IgD-negative memory B cell (primary cell): ENCODE measurements at regions not wholly inside any gene's neighbourhood (a gene's known extent, or its start where the extent isn't known, plus 50 kb on each side); places are given as distances from the start of the nearest gene placed in this dataset.
A peak's percentile ranks its signal among the peaks of the same experiment; 100 is the strongest.
"Not testable (repeated sequence)": the region's sequence is repeated elsewhere in the genome, so short reads cannot be mapped to it uniquely, and the experiment has no call there.

Source experiments
- H3K27ac Mint-ChIP-seq, 3 donors: one replicate each; pipeline ENCODE4 v1.8.0; 2020 to 2022; ENCODE audit warnings: mild to moderate bottlenecking in 3 of 3, mixed read lengths in 3 of 3, moderate library complexity in 1 of 3
- H3K27me3 Mint-ChIP-seq: one replicate; pipeline ENCODE4 v1.8.0; 2021; ENCODE audit warnings: mixed read lengths
- H3K36me3 Mint-ChIP-seq: one replicate; pipeline ENCODE4 v1.8.0; 2020; ENCODE audit warnings: mild to moderate bottlenecking, mixed read lengths
- H3K4me1 Mint-ChIP-seq, 3 donors: one replicate each; pipeline ENCODE4 v1.8.0; 2020 to 2022; ENCODE audit warnings: mixed read lengths in 3 of 3, mild to moderate bottlenecking in 1 of 3
- H3K4me3 Mint-ChIP-seq, 4 donors: one replicate each; pipeline ENCODE4 v1.8.0; 2020 to 2022; ENCODE audit warnings: mild to moderate bottlenecking in 4 of 4, mixed read lengths in 4 of 4, moderate library complexity in 3 of 4
- H3K9me3 Mint-ChIP-seq, 3 donors: one replicate each; pipeline ENCODE4 v1.8.0; 2020 to 2021; ENCODE audit warnings: mixed read lengths in 3 of 3, mild to moderate bottlenecking in 1 of 3

DNA sequence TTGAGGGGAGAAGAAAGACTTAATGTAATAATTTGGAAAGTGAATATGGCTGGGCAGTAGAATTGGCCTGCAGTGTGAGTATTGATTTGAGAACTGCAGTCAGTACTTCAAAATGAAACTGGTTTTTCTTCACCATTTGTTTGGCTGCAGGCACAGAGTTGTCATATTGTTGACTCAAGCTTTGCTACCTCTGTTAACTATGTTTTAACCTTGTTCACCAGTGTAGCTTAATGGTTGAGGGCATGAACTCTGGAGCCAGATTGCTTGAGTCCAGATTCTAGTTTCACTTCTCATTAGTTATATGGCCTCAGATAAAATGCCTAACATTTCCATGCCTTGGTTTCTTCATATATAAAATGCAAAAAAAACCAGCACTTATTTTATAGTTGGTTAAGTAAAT lies 64.1 kb downstream of the CFAP44 start:
- no peak overlapping the region for H3K4me3 Mint-ChIP-seq
- H3K27me3 Mint-ChIP-seq: no peaks in the 10 kb centered on the region
- H3K4me1 Mint-ChIP-seq: no peaks in the 10 kb centered on the region
- no peak overlapping the region for H3K27ac Mint-ChIP-seq
- peaks cover 8% of the 10 kb centered on the region for H3K36me3 Mint-ChIP-seq
- H3K9me3 Mint-ChIP-seq: no peaks in the 10 kb centered on the region

DNA sequence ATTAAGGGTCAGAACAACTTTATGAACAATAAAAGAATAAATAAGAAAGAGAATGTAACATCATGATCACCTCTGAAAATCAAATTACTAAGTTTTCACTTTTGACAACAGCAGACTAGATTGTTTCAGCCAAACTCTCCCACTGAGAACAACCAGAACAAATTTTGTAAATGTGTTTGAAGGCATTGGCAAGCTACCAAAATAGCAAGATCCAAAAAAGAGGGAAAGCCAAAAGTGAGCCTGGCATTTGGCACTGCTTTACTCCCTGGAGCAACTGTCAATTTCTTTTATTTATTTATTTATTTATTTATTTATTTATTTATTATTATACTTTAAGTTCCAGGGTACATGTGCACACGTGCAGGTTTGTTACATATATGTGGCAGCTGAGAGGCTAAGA lies 67.2 kb downstream of the CFAP44 start:
- H3K9me3 Mint-ChIP-seq: peaks cover 0 to 8% (median 1%) of the 10 kb centered on the region in 3 donors
- peaks cover 10% of the 10 kb centered on the region for H3K36me3 Mint-ChIP-seq

GRCh38 chr3:113366800-113367199 lies 74.5 kb downstream of the CFAP44 start:
- peaks cover 12% of the 10 kb centered on the region for H3K36me3 Mint-ChIP-seq

More for the DNA sequence above, 67.2 kb downstream of the CFAP44 start:
- Mint-ChIP-seq H3K4me1 (no peaks in the 10 kb centered on the region), H3K4me3 (no peak overlapping the region), H3K27ac (no peak overlapping the region), H3K27me3 (no peaks in the 10 kb centered on the region)

GRCh38 chr3:113355340-113355739 lies 86.0 kb downstream of the CFAP44 start:
- not testable (repeated sequence) for H3K4me1 Mint-ChIP-seq, H3K27ac Mint-ChIP-seq, H3K4me3 Mint-ChIP-seq, H3K27me3 Mint-ChIP-seq, H3K9me3 Mint-ChIP-seq
- peaks cover 17% of the 10 kb centered on the region for H3K36me3 Mint-ChIP-seq

More at GRCh38 chr3:113366800-113367199, 74.5 kb downstream of the CFAP44 start:
- H3K27ac Mint-ChIP-seq, H3K4me3 Mint-ChIP-seq, H3K4me1 Mint-ChIP-seq, H3K27me3 Mint-ChIP-seq, H3K9me3 Mint-ChIP-seq: not testable (repeated sequence)

GRCh38 chr3:113354307-113354706 lies 87.0 kb downstream of the CFAP44 start:
- Mint-ChIP-seq H3K4me1 (peaks cover 0 to 3% (median 0%) of the 10 kb centered on the region in 3 donors), H3K27ac (no peak overlapping the region), H3K36me3 (peaks cover 17% of the 10 kb centered on the region), H3K4me3 (no peak overlapping the region), H3K27me3 (no peaks in the 10 kb centered on the region), H3K9me3 (no peaks in the 10 kb centered on the region)

DNA sequence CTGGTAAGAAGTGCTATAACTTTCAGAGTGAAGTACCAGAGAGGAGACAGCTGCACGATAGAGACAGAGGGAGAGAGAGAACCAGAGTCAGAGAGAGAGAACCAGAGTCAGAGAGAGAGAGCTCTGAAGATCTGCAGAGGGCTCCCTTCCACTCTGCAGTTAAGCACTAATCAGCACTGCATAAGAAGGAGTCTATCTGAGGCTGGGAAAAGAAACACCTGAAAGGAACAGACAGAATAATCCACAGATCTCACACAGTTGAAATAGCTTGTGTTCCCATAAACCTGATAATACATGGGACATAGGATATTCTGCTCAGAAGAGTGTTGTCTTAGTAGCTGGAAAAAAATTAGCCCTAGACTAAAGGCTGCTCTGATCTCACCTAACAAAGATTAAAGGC lies 87.6 kb downstream of the CFAP44 start:
- Mint-ChIP-seq H3K36me3 (peaks cover 17% of the 10 kb centered on the region), H3K9me3 (no peaks in the 10 kb centered on the region), H3K4me1 (peaks cover 0 to 3% (median 0%) of the 10 kb centered on the region in 3 donors), H3K27ac (no peak overlapping the region), H3K4me3 (no peak overlapping the region), H3K27me3 (no peaks in the 10 kb centered on the region)

DNA sequence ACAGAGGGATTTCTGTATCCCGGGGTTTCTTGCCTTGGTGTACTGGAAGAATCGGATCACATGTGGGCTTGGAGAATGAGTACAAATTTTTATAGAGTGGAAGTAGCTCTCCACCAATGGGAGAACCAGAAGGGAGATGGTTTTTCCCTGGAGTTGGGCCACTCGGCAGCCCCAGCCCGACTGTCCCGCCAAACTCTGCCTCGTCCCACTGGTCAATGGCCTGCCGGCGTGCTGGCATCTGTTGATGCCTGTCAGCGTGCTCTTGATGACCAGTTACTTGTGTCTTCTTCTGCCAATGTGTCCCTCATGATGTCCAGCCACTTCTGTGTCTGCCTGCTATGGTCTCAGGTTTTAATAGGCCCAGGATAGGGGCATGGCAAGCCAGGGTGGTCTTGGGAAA lies 100.5 kb downstream of the CFAP44 start:
- Mint-ChIP-seq H3K9me3 (no peaks in the 10 kb centered on the region), H3K4me3 (no peak overlapping the region), H3K36me3 (peaks cover 3% of the 10 kb centered on the region), H3K4me1 (peaks cover 2 to 5% (median 4%) of the 10 kb centered on the region in 3 donors), H3K27me3 (no peaks in the 10 kb centered on the region), H3K27ac (no peak overlapping the region)

DNA sequence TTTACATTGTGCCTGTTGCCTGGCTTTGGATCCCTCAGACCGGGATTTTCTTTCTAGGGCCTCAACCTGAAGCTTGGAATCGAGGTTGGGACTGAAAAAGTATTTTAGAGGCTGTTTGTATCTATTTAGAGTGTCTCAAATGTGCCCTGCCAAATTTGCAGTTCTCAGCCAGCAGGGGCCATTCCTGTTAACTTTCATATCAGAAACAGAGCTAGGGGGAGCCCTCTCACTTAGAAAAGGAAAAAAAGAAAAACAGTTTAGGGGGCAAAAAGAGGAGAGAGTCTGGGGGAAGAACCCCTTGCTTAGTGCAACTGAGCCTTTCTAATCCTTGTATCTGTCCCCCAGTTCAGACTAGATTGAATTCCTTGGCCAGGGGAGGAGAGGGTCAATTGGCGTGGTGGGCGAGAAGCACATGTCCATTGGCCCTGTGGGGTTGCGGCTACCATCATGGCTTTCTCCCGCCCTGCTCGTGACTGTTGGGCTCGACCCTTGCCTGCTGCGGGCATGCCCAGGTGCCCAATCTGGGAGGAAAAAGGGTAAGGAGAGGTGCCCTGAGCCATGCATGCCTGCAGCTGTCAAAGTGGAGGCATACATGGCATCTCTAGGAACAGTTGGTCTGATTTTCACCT lies 101.6 kb downstream of the CFAP44 start:
- H3K4me3 Mint-ChIP-seq: peak overlapping the region in 1 of 4 donors; percentile 64
- H3K4me1 Mint-ChIP-seq: peaks cover 2 to 5% (median 4%) of the 10 kb centered on the region in 3 donors
- no peaks in the 10 kb centered on the region for H3K27me3 Mint-ChIP-seq
- H3K36me3 Mint-ChIP-seq: peaks cover 2% of the 10 kb centered on the region
- no peaks in the 10 kb centered on the region for H3K9me3 Mint-ChIP-seq
- H3K27ac Mint-ChIP-seq: peak overlapping the region in 1 of 3 donors; percentile 83
